Trophoblast cell (in vitro differentiated cells and primary cell): ENCODE measurements at regions not wholly inside any gene's neighbourhood (a gene's known extent, or its start where the extent isn't known, plus 50 kb on each side); places are given as distances from the start of the nearest gene placed in this dataset.
A peak's percentile ranks its signal among the peaks of the same experiment; 100 is the strongest.

Experiments
- DNase-seq, 2 donors: peaks; one replicate each; pipeline ENCODE4 v3.0.0-alpha.2; 2016
- H2AFZ ChIP-seq: 2 replicates; pipeline ENCODE4 v1.6.1; 2013; ENCODE audit warnings: low read length, moderate library complexity, mild to moderate bottlenecking; ENCODE audit not compliant: insufficient read depth, poor library complexity
- H2AK5ac ChIP-seq: 2 replicates; pipeline ENCODE4 v1.6.1; 2013; ENCODE audit warnings: mild to moderate bottlenecking, low read length
- H2BK120ac ChIP-seq: 2 replicates; pipeline ENCODE4 v1.6.1; 2013; ENCODE audit warnings: low read length, mild to moderate bottlenecking, moderate library complexity; ENCODE audit not compliant: insufficient read depth, poor library complexity
- H2BK12ac ChIP-seq: 2 replicates; pipeline ENCODE4 v1.6.1; 2013; ENCODE audit warnings: mild to moderate bottlenecking, low read length, moderate library complexity
- H2BK5ac ChIP-seq: 2 replicates; pipeline ENCODE4 v1.6.1; 2013; ENCODE audit warnings: low read length, low read depth, moderate library complexity, mild to moderate bottlenecking; ENCODE audit not compliant: poor library complexity
- H3K14ac ChIP-seq: 2 replicates; pipeline ENCODE4 v1.6.1; 2013; ENCODE audit warnings: mild to moderate bottlenecking, low read length
- H3K18ac ChIP-seq: 2 replicates; pipeline ENCODE4 v1.6.1; 2013; ENCODE audit warnings: mild to moderate bottlenecking, low read length
- H3K23ac ChIP-seq: 2 replicates; pipeline ENCODE4 v1.6.1; 2013; ENCODE audit warnings: low read length
- H3K27ac ChIP-seq: 2 replicates; pipeline ENCODE4 v1.5.1; 2013; ENCODE audit warnings: low read depth, mild to moderate bottlenecking, inconsistent platforms, low read length, moderate library complexity
- H3K27me3 ChIP-seq: 2 replicates; pipeline ENCODE4 v1.6.1; 2013; ENCODE audit warnings: inconsistent platforms, mild to moderate bottlenecking, low read length, moderate library complexity; ENCODE audit not compliant: insufficient read depth
- H3K36me3 ChIP-seq, 2 experiments: 1 replicate in 1 of 2; 2 replicates in 1 of 2; pipeline ENCODE4 v1.6.1; 2013; ENCODE audit warnings: low read length in 2 of 2, mild to moderate bottlenecking in 2 of 2, moderate library complexity in 1 of 2; ENCODE audit not compliant: insufficient read depth in 2 of 2, control insufficient read depth in 1 of 2
- H3K4ac ChIP-seq: 2 replicates; pipeline ENCODE4 v1.6.1; 2013; ENCODE audit warnings: low read depth, mild to moderate bottlenecking, low read length, moderate library complexity
- H3K4me1 ChIP-seq, 2 experiments: 1 replicate in 1 of 2; 2 replicates in 1 of 2; pipeline ENCODE4 v1.6.1; 2013; ENCODE audit warnings: low read length in 2 of 2, mild to moderate bottlenecking in 2 of 2, moderate library complexity in 1 of 2; ENCODE audit not compliant: insufficient read depth in 2 of 2, control insufficient read depth in 1 of 2
- H3K4me2 ChIP-seq: 2 replicates; pipeline ENCODE4 v1.6.1; 2013; ENCODE audit warnings: inconsistent platforms, mild to moderate bottlenecking, low read length, moderate library complexity
- H3K4me3 ChIP-seq: 2 replicates; pipeline ENCODE4 v1.5.1; 2013; ENCODE audit warnings: mild to moderate bottlenecking, low read depth, low read length, inconsistent platforms
- H3K79me1 ChIP-seq: one replicate; pipeline ENCODE4 v1.6.1; 2013; ENCODE audit warnings: low read length
- H3K79me2 ChIP-seq: 2 replicates; pipeline ENCODE4 v1.6.1; 2013; ENCODE audit warnings: low read length, mild to moderate bottlenecking; ENCODE audit not compliant: control insufficient read depth, insufficient read depth, poor library complexity
- H3K9ac ChIP-seq: 2 replicates; pipeline ENCODE4 v1.6.1; 2013; ENCODE audit warnings: mild to moderate bottlenecking, low read length
- H3K9me3 ChIP-seq: 2 replicates; pipeline ENCODE4 v1.6.1; 2013; ENCODE audit warnings: low read depth, mild to moderate bottlenecking, control low read depth, inconsistent platforms, low read length; ENCODE audit not compliant: insufficient read depth
- H4K12ac ChIP-seq: 2 replicates; pipeline ENCODE4 v1.6.1; 2013; ENCODE audit warnings: low read depth, mild to moderate bottlenecking, low read length, moderate library complexity
- H4K8ac ChIP-seq: 2 replicates; pipeline ENCODE4 v1.6.1; 2013; ENCODE audit warnings: low read depth, mild to moderate bottlenecking, low read length, moderate library complexity
- H4K91ac ChIP-seq: one replicate; pipeline ENCODE4 v1.6.1; 2013; ENCODE audit warnings: low read depth, mild to moderate bottlenecking, low read length, moderate library complexity
- WGBS: extraction: QIAGEN DNeasy Blood & Tissue Kit; methylation state at CpG from one replicate; pipeline ENCODE4 v1.1.7; 2013; ENCODE audit warnings: missing lambda C conversion rate; ENCODE audit not compliant: insufficient read length, insufficient coverage; ENCODE audit errors: extremely low coverage; 5-methylcytosine and 5-hydroxymethylcytosine counted together

- no CpG with 5 or more reads among the region's 2 CpGs for WGBS
- no peak overlapping the region for H3K18ac ChIP-seq
- H4K8ac ChIP-seq: no peak overlapping the region
- H3K4me3 ChIP-seq: no peak overlapping the region
- H3K14ac ChIP-seq: no peak overlapping the region
- H3K9me3 ChIP-seq: no peaks in the 10 kb centered on the region
- no peak overlapping the region for H4K91ac ChIP-seq
- no peak overlapping the region for H3K9ac ChIP-seq
- no peak overlapping the region for H4K12ac ChIP-seq
- H3K4me1 ChIP-seq: peaks cover 0 to 2% of the 10 kb centered on the region in 2 experiments
- H2AFZ ChIP-seq: no peak overlapping the region
- no peaks in the 10 kb centered on the region for H3K79me2 ChIP-seq
- no peaks in the 10 kb centered on the region for H3K36me3 ChIP-seq
- H3K23ac ChIP-seq: no peak overlapping the region
- H2BK12ac ChIP-seq: no peak overlapping the region
- H3K27me3 ChIP-seq: no peaks in the 10 kb centered on the region
- no peak overlapping the region for H3K27ac ChIP-seq
- H2BK5ac ChIP-seq: no peak overlapping the region
- no peak overlapping the region for H3K4ac ChIP-seq
- H2AK5ac ChIP-seq: no peak overlapping the region
- H3K4me2 ChIP-seq: no peak overlapping the region
- DNase-seq: peak in 1 of 2 donors; percentile 26
- no peak overlapping the region for H2BK120ac ChIP-seq
- no peaks in the 10 kb centered on the region for H3K79me1 ChIP-seq
Measured at GRCh38 chr2:180571559-180571958, 408.8 kb upstream of the UBE2E3 start.

- Histone ChIP-seq H3K18ac (no peak overlapping the region), H2AK5ac (no peak overlapping the region), H2BK120ac (no peak overlapping the region), H3K79me2 (no peaks in the 10 kb centered on the region), H3K27me3 (no peaks in the 10 kb centered on the region), H2BK12ac (no peak overlapping the region), H2BK5ac (no peak overlapping the region), H4K12ac (no peak overlapping the region), H3K4me1 (peaks cover 0 to 2% of the 10 kb centered on the region in 2 experiments), H4K91ac (no peak overlapping the region), H3K9ac (no peak overlapping the region), H3K4me2 (no peak overlapping the region), H3K14ac (no peak overlapping the region), H2AFZ (no peak overlapping the region), H3K79me1 (no peaks in the 10 kb centered on the region), H3K4ac (no peak overlapping the region), H3K27ac (no peak overlapping the region), H3K9me3 (no peaks in the 10 kb centered on the region), H3K36me3 (no peaks in the 10 kb centered on the region), H3K23ac (no peak overlapping the region), H4K8ac (no peak overlapping the region), H3K4me3 (no peak overlapping the region)
- DNase-seq: no peak
- WGBS: no CpG with 5 or more reads among the region's 3 CpGs
Measured at GRCh38 chr2:180570864-180571263, 409.5 kb upstream of the UBE2E3 start.

- H3K9ac ChIP-seq: no peak overlapping the region
- H2AK5ac ChIP-seq: no peak overlapping the region
- H3K79me2 ChIP-seq: no peaks in the 10 kb centered on the region
- no peak overlapping the region for H4K12ac ChIP-seq
- H3K23ac ChIP-seq: no peak overlapping the region
- H2BK5ac ChIP-seq: no peak overlapping the region
- H2BK120ac ChIP-seq: no peak overlapping the region
- no peak overlapping the region for H2BK12ac ChIP-seq
- no peaks in the 10 kb centered on the region for H3K9me3 ChIP-seq
- DNase-seq: no peak
- H3K4ac ChIP-seq: no peak overlapping the region
- H3K27ac ChIP-seq: no peak overlapping the region
- no peaks in the 10 kb centered on the region for H3K36me3 ChIP-seq
- no peak overlapping the region for H4K8ac ChIP-seq
- peaks cover 0 to 2% of the 10 kb centered on the region in 2 experiments for H3K4me1 ChIP-seq
- H3K4me2 ChIP-seq: no peak overlapping the region
- WGBS: no CpG with 5 or more reads among the region's 2 CpGs
- H3K14ac ChIP-seq: no peak overlapping the region
- H3K4me3 ChIP-seq: no peak overlapping the region
- no peaks in the 10 kb centered on the region for H3K79me1 ChIP-seq
- H4K91ac ChIP-seq: no peak overlapping the region
- H3K18ac ChIP-seq: no peak overlapping the region
- H3K27me3 ChIP-seq: no peaks in the 10 kb centered on the region
- H2AFZ ChIP-seq: no peak overlapping the region
Measured at GRCh38 chr2:180564051-180564450, 416.4 kb upstream of the UBE2E3 start.

- no peak overlapping the region for H3K4me2 ChIP-seq
- H3K9ac ChIP-seq: no peak overlapping the region
- H3K27ac ChIP-seq: no peak overlapping the region
- H3K79me1 ChIP-seq: no peaks in the 10 kb centered on the region
- no peak overlapping the region for H2BK5ac ChIP-seq
- H2BK12ac ChIP-seq: no peak overlapping the region
- no peak overlapping the region for H4K8ac ChIP-seq
- no peak overlapping the region for H2BK120ac ChIP-seq
- H2AK5ac ChIP-seq: no peak overlapping the region
- H3K27me3 ChIP-seq: no peaks in the 10 kb centered on the region
- H3K4me1 ChIP-seq: peaks cover 0 to 2% of the 10 kb centered on the region in 2 experiments
- H3K9me3 ChIP-seq: no peaks in the 10 kb centered on the region
- H2AFZ ChIP-seq: no peak overlapping the region
- no peak overlapping the region for H4K12ac ChIP-seq
- no peak overlapping the region for H4K91ac ChIP-seq
- WGBS: no CpG with 5 or more reads among the region's 3 CpGs
- H3K23ac ChIP-seq: peak overlapping the region; percentile 96
- no peaks in the 10 kb centered on the region for H3K79me2 ChIP-seq
- H3K4ac ChIP-seq: no peak overlapping the region
- no peak overlapping the region for H3K18ac ChIP-seq
- DNase-seq: no peak
- H3K4me3 ChIP-seq: no peak overlapping the region
- no peaks in the 10 kb centered on the region for H3K36me3 ChIP-seq
- H3K14ac ChIP-seq: no peak overlapping the region
Measured at GRCh38 chr2:180562378-180562777, 418.0 kb upstream of the UBE2E3 start.
